ENCODE measurements at regions not wholly inside any gene's neighbourhood (a gene's known extent, or its start where the extent isn't known, plus 50 kb on each side); places are given as distances from the start of the nearest gene placed in this dataset.

GRCh38 chr11:98944461-98944860 lies 76.3 kb upstream of the CNTN5 start:
- H3K27ac ChIP-seq, result no peak overlapping the region
- TF ChIP-seq CTCF (IDR thresholded peaks at IDR 0.05), result no peak
- no peak for TF ChIP-seq POLR2A (IDR thresholded peaks at IDR 0.05)
- no peak overlapping the region for H3K4me3 ChIP-seq
- H3K36me3 ChIP-seq, result no peaks in the 10 kb centered on the region
- no peaks in the 10 kb centered on the region for H3K4me1 ChIP-seq
- H3K27me3 ChIP-seq, result no peaks in the 10 kb centered on the region
- DNase-seq, result no peak
- H3K9me3 ChIP-seq, result no peaks in the 10 kb centered on the region
- 73 to 79% methylated on average over 2 of the region's 2 CpGs for whole genome bisulfite sequencing, 2 donors
- intact Hi-C loops (cut with DNase I), result no loop called here

GRCh38 chr11:98952107-98952506 lies 68.6 kb upstream of the CNTN5 start:
- TF ChIP-seq POLR2A (IDR thresholded peaks at IDR 0.05), result no peak
- no peak for TF ChIP-seq CTCF (IDR thresholded peaks at IDR 0.05)
- H3K27ac ChIP-seq, result no peak overlapping the region
- H3K36me3 ChIP-seq, result no peaks in the 10 kb centered on the region
- intact Hi-C loops (cut with DNase I), result no loop called here
- WGBS, 2 donors, result 86 to 90% methylated on average over 2 of the region's 2 CpGs
- no peaks in the 10 kb centered on the region for H3K27me3 ChIP-seq
- H3K4me3 ChIP-seq, result no peak overlapping the region
- H3K9me3 ChIP-seq, result no peaks in the 10 kb centered on the region
- DNase-seq, result no peak
- no peaks in the 10 kb centered on the region for H3K4me1 ChIP-seq

- TF ChIP-seq POLR2A (IDR thresholded peaks at IDR 0.05), result no peak
- TF ChIP-seq CTCF (IDR thresholded peaks at IDR 0.05), result no peak
- WGBS, 2 donors, result 40 to 66% methylated on average over 1 of the region's 1 CpG
- no peak for DNase-seq
Measured at GRCh38 chr11:98955551-98955950, 65.2 kb upstream of the CNTN5 start.

GRCh38 chr11:98964146-98964545 lies 56.6 kb upstream of the CNTN5 start:
- Histone ChIP-seq H3K27me3 (no peaks in the 10 kb centered on the region), H3K36me3 (no peaks in the 10 kb centered on the region), H3K4me1 (no peaks in the 10 kb centered on the region), H3K4me3 (no peak overlapping the region), H3K9me3 (no peaks in the 10 kb centered on the region), H3K27ac (no peak overlapping the region)
- TF ChIP-seq CTCF (IDR thresholded peaks at IDR 0.05) (no peak), POLR2A (IDR thresholded peaks at IDR 0.05) (no peak)
- WGBS, 2 donors, result 76 to 83% methylated on average over 3 of the region's 3 CpGs
- intact Hi-C loops (cut with DNase I), result no loop called here
- no peak for DNase-seq

More at GRCh38 chr11:98955551-98955950, 65.2 kb upstream of the CNTN5 start:
- no peaks in the 10 kb centered on the region for H3K4me1 ChIP-seq
- no peaks in the 10 kb centered on the region for H3K36me3 ChIP-seq
- no peak overlapping the region for H3K4me3 ChIP-seq
- H3K27ac ChIP-seq, result no peak overlapping the region
- intact Hi-C loops (cut with DNase I), result no loop called here
- no peaks in the 10 kb centered on the region for H3K9me3 ChIP-seq
- no peaks in the 10 kb centered on the region for H3K27me3 ChIP-seq

- Histone ChIP-seq H3K27ac (no peak overlapping the region), H3K4me1 (no peaks in the 10 kb centered on the region), H3K4me3 (no peak overlapping the region), H3K27me3 (no peaks in the 10 kb centered on the region), H3K36me3 (no peaks in the 10 kb centered on the region), H3K9me3 (no peaks in the 10 kb centered on the region)
- WGBS, 2 donors, result 33 to 38% methylated on average over 1 of the region's 1 CpG
- TF ChIP-seq CTCF (IDR thresholded peaks at IDR 0.05) (no peak), POLR2A (IDR thresholded peaks at IDR 0.05) (no peak)
- DNase-seq, result no peak
- intact Hi-C loops (cut with DNase I), result no loop called here
Measured at GRCh38 chr11:98965358-98965757, 55.4 kb upstream of the CNTN5 start.

Measured in esophagus squamous epithelium (tissue), 5 donors.